A673 (cell line): ENCODE measurements at regions not wholly inside any gene's neighbourhood (a gene's known extent, or its start where the extent isn't known, plus 50 kb on each side); places are given as distances from the start of the nearest gene placed in this dataset.

Experiments
- CTCF ChIP-seq: fragments of 300-800, 200-600 bp; sonication (generic); conservative IDR thresholded peaks from 2 replicates; pipeline ENCODE4 v1.5.1; 2017; ENCODE audit warnings: low read depth, mild to moderate bottlenecking, antibody characterized with exemption, low read length, moderate library complexity, mixed read lengths
- EZH2 ChIP-seq: fragments of 200-600 bp; sonication (generic); IDR thresholded peaks from 2 replicates; pipeline ENCODE4 v1.6.1; 2017; ENCODE audit warnings: borderline replicate concordance, low read depth, mild to moderate bottlenecking, mixed read lengths, antibody characterized with exemption, low read length; ENCODE audit not compliant: poor library complexity, severe bottlenecking

GRCh38 chr3:80192936-80193335, 425.1 kb upstream of the ROBO1 start:
- no peak for TF ChIP-seq CTCF
- no peak for TF ChIP-seq EZH2
